CD14-positive monocyte (primary cell): ENCODE measurements at regions not wholly inside any gene's neighbourhood (a gene's known extent, or its start where the extent isn't known, plus 50 kb on each side); places are given as distances from the start of the nearest gene placed in this dataset.

Experiments
- DNase-seq, 3 donors: peaks; one replicate each; pipeline ENCODE4 v3.0.0-alpha.2; 2011 to 2022
- H2AFZ ChIP-seq: 2 replicates; pipeline ENCODE4 v1.6.0; 2012; ENCODE audit warnings: mild to moderate bottlenecking, low read depth, low read length, inconsistent platforms; ENCODE audit not compliant: insufficient read depth, poor library complexity, severe bottlenecking
- H3K27ac ChIP-seq, 2 donors: 1 replicate in 1 of 2; 2 replicates in 1 of 2; pipeline ENCODE4 v1.5.1; 2012 to 2013; ENCODE audit warnings: low read length in 2 of 2, control low read depth in 1 of 2, inconsistent platforms in 1 of 2, low read depth in 1 of 2, mild to moderate bottlenecking in 1 of 2
- H3K27me3 ChIP-seq, 2 donors: one replicate each; pipeline versions ENCODE4 v1.6.0 to v1.6.1; 2011 to 2013; ENCODE audit warnings: low read length in 2 of 2; ENCODE audit not compliant: control insufficient read depth in 2 of 2, insufficient read depth in 2 of 2
- H3K36me3 ChIP-seq, 2 donors: replicated peaks in 1 of 2; 1 replicate in 1 of 2; 2 replicates in 1 of 2; pipeline versions ENCODE4 v1.5.1 to v1.6.1; 2012 to 2013; ENCODE audit warnings: low read length in 2 of 2, control low read depth in 1 of 2, inconsistent platforms in 1 of 2, mild to moderate bottlenecking in 1 of 2; ENCODE audit not compliant: insufficient read depth in 2 of 2, control insufficient read depth in 1 of 2
- H3K4me1 ChIP-seq, 2 donors: 1 replicate in 1 of 2; 2 replicates in 1 of 2; pipeline versions ENCODE4 v1.5.1 to v1.6.1; 2012 to 2013; ENCODE audit warnings: low read length in 2 of 2, control low read depth in 1 of 2, inconsistent platforms in 1 of 2, mild to moderate bottlenecking in 1 of 2, moderate library complexity in 1 of 2; ENCODE audit not compliant: insufficient read depth in 2 of 2, control insufficient read depth in 1 of 2
- H3K4me2 ChIP-seq: replicated peaks from 2 replicates; pipeline ENCODE3; 2012; ENCODE audit warnings: low read length, moderate library complexity, mild to moderate bottlenecking; ENCODE audit not compliant: poor library complexity, severe bottlenecking; ENCODE audit errors: extremely low read depth
- H3K4me3 ChIP-seq, 3 experiments: fragments of 200-600 bp in 1 of 3; sonication (generic) in 1 of 3; replicated peaks in 1 of 3; 1 replicate in 2 of 3; 2 replicates in 1 of 3; pipeline ENCODE4 v1.5.1; 2011 to 2013; ENCODE audit warnings: low read length in 3 of 3, mild to moderate bottlenecking in 3 of 3, control low read depth in 2 of 3, low read depth in 2 of 3, inconsistent platforms in 1 of 3, moderate library complexity in 1 of 3
- H3K79me2 ChIP-seq: 2 replicates; pipeline ENCODE4 v1.6.0; 2012; ENCODE audit warnings: mild to moderate bottlenecking, control low read depth, inconsistent platforms, low read length, moderate library complexity; ENCODE audit not compliant: insufficient read depth
- H3K9ac ChIP-seq: 2 replicates; pipeline ENCODE4 v1.6.0; 2017; ENCODE audit warnings: low read length, mild to moderate bottlenecking; ENCODE audit not compliant: insufficient read depth, poor library complexity, severe bottlenecking
- H3K9me3 ChIP-seq, 2 donors: replicated peaks in 1 of 2; 1 replicate in 1 of 2; 2 replicates in 1 of 2; pipeline versions ENCODE4 v1.5.1 to v1.6.1; 2012 to 2013; ENCODE audit warnings: low read length in 2 of 2, control low read depth in 1 of 2; ENCODE audit not compliant: control insufficient read depth in 1 of 2, insufficient read depth in 1 of 2
- H4K20me1 ChIP-seq: 2 replicates; pipeline ENCODE4 v1.6.0; 2012; ENCODE audit warnings: mild to moderate bottlenecking, low read length, control low read depth, moderate library complexity; ENCODE audit not compliant: insufficient read depth
- H3K27ac Mint-ChIP-seq, 7 donors: one replicate each; pipeline ENCODE4 v1.8.0; 2020; ENCODE audit warnings: mild to moderate bottlenecking in 7 of 7, mixed read lengths in 7 of 7, moderate library complexity in 6 of 7, inconsistent platforms in 2 of 7
- H3K27me3 Mint-ChIP-seq, 3 donors: one replicate each; pipeline ENCODE4 v1.8.0; 2021 to 2022; ENCODE audit warnings: low read depth in 3 of 3, mild to moderate bottlenecking in 3 of 3, mixed read lengths in 3 of 3, moderate library complexity in 3 of 3, inconsistent platforms in 1 of 3
- H3K36me3 Mint-ChIP-seq, 2 donors: one replicate each; pipeline ENCODE4 v1.8.0; 2020; ENCODE audit warnings: mixed read lengths in 2 of 2, inconsistent platforms in 1 of 2, mild to moderate bottlenecking in 1 of 2
- H3K4me1 Mint-ChIP-seq: one replicate; pipeline ENCODE4 v1.8.0; 2020; ENCODE audit warnings: mild to moderate bottlenecking, mixed read lengths
- H3K4me3 Mint-ChIP-seq, 2 donors: one replicate each; pipeline ENCODE4 v1.8.0; 2020; ENCODE audit warnings: mild to moderate bottlenecking in 2 of 2, mixed read lengths in 2 of 2, moderate library complexity in 1 of 2
- H3K9me3 Mint-ChIP-seq, 7 donors: one replicate each; pipeline ENCODE4 v1.8.0; 2020 to 2022; ENCODE audit warnings: mixed read lengths in 7 of 7, mild to moderate bottlenecking in 6 of 7, moderate library complexity in 6 of 7, inconsistent platforms in 2 of 7
- WGBS: methylation state at CpG from one replicate; pipeline ENCODE4 v1.1.5; 2013; ENCODE audit warnings: missing lambda C conversion rate; ENCODE audit not compliant: insufficient coverage; 5-methylcytosine and 5-hydroxymethylcytosine counted together
- intact Hi-C, 2 donors: fragments of 100-400 bp; cut with micrococcal nuclease; formaldehyde crosslinking; loops; one replicate each; pipeline versions ENCODE4 v1.15.0 to v1.15.1; 2023
- TF ChIP-seq, protein P1 (sequence below): fragments of 200-600 bp; IDR thresholded peaks from one replicate; pipeline ENCODE4 v1.8.0; 2022; ENCODE audit warnings: antibody characterized with exemption, mild to moderate bottlenecking

DNA sequence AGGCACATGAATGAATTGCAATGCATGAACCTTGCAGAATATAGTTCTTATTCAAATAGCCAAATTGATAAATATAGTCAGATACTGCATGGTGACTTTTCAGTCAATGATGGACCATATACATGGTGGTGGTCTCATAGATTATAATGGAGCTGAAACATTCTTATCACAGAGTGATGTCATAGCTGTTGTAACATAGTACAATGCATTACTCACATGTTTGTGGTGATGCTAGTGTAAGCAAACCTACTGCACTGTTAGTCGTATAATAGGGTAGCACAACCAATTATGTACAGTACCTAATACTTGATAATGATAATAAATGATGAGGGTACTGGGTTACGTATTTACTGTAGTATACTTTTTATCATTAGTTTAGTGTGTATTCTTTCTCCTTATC is 280.3 kb downstream of the BCAT1 start:
- peaks cover 12% of the 10 kb centered on the region for H3K4me1 Mint-ChIP-seq
- no CpG with 5 or more reads among the region's 2 CpGs for WGBS
- Histone ChIP-seq H3K27ac (no peak overlapping the region), H3K9ac (no peak overlapping the region), H2AFZ (no peak overlapping the region), H3K4me2 (no peak overlapping the region), H3K36me3 (no peaks in the 10 kb centered on the region), H3K9me3 (peaks cover 0 to 3% of the 10 kb centered on the region in 2 donors), H3K4me1 (peaks cover 11 to 14% of the 10 kb centered on the region in 2 donors), H3K4me3 (no peak overlapping the region), H3K27me3 (no peaks in the 10 kb centered on the region), H4K20me1 (no peaks in the 10 kb centered on the region), H3K79me2 (no peaks in the 10 kb centered on the region)
- H3K36me3 Mint-ChIP-seq: no peaks in the 10 kb centered on the region
- H3K27ac Mint-ChIP-seq: no peak overlapping the region
- peaks cover 0 to 2% (median 1%) of the 10 kb centered on the region in 3 donors for H3K27me3 Mint-ChIP-seq
- intact Hi-C loops: no loop called here
- peak in 1 of 3 donors; percentile 8 for DNase-seq
- H3K9me3 Mint-ChIP-seq: peaks cover 0 to 4% (median 2%) of the 10 kb centered on the region in 7 donors
- no peak overlapping the region for H3K4me3 Mint-ChIP-seq
- TF ChIP-seq, protein P1, sequence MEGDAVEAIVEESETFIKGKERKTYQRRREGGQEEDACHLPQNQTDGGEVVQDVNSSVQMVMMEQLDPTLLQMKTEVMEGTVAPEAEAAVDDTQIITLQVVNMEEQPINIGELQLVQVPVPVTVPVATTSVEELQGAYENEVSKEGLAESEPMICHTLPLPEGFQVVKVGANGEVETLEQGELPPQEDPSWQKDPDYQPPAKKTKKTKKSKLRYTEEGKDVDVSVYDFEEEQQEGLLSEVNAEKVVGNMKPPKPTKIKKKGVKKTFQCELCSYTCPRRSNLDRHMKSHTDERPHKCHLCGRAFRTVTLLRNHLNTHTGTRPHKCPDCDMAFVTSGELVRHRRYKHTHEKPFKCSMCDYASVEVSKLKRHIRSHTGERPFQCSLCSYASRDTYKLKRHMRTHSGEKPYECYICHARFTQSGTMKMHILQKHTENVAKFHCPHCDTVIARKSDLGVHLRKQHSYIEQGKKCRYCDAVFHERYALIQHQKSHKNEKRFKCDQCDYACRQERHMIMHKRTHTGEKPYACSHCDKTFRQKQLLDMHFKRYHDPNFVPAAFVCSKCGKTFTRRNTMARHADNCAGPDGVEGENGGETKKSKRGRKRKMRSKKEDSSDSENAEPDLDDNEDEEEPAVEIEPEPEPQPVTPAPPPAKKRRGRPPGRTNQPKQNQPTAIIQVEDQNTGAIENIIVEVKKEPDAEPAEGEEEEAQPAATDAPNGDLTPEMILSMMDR: no peak

DNA sequence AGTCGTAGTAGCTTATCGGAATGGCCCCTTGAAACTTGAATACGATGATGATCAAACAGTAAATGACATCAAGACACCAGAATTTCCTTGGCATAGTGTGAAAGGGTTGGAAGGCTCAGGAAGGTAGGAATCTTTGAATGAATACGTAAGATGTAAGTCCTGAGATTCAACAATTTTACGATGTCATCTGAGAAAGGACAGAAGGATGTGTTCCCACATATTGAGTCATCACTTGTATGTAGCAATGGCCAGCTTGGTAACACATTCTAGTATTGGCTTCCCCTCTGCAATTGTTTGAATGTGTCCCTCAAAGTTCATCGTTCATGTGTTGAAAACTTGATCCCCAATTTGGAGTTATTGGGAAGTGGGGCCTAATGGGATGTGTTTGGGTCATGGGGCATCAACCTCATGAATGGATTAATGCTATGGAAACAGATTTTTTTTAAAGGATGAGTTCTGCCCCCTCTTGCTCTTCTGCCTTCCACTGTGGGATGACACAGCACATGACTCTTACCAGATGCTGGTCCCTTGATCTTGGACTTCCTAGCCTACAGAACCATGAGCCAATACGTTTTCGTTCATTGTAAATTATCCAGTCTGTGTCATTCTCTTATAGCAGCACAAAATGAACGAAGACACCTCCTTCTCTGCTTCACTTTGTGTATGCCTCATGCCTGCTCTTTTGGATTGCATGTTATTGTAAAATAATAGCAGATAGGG is 284.6 kb downstream of the BCAT1 start:
- Mint-ChIP-seq H3K4me3 (no peak overlapping the region), H3K9me3 (peaks cover 0 to 2% (median 0%) of the 10 kb centered on the region in 7 donors), H3K27ac (peak overlapping the region in 6 of 7 donors; percentile 12 to 82 (median 70)), H3K27me3 (peaks cover 0 to 2% (median 0%) of the 10 kb centered on the region in 3 donors), H3K36me3 (no peaks in the 10 kb centered on the region), H3K4me1 (peaks cover 31% of the 10 kb centered on the region)
- Histone ChIP-seq H3K9me3 (no peaks in the 10 kb centered on the region), H3K4me1 (peaks cover 32 to 35% of the 10 kb centered on the region in 2 donors), H3K4me3 (no peak overlapping the region), H3K4me2 (no peak overlapping the region), H3K27me3 (no peaks in the 10 kb centered on the region), H3K9ac (no peak overlapping the region), H2AFZ (no peak overlapping the region), H3K79me2 (no peaks in the 10 kb centered on the region), H3K27ac (peak overlapping the region in 1 of 2 donors; percentile 55), H3K36me3 (no peaks in the 10 kb centered on the region), H4K20me1 (no peaks in the 10 kb centered on the region)
- DNase-seq: peak; percentile 54 to 85 (median 67)
- TF ChIP-seq, protein P1: no peak
- 100% methylated on average over 1 of the region's 9 CpGs for WGBS
- intact Hi-C loops: no loop called here
